ENCODE measurements at regions not wholly inside any gene's neighbourhood (a gene's known extent, or its start where the extent isn't known, plus 50 kb on each side); places are given as distances from the start of the nearest gene placed in this dataset.

GRCh38 chr3:166734734-166735133 is 645.4 kb downstream of the ZBBX start:
- no peak for TF ChIP-seq POLR2A (IDR thresholded peaks at IDR 0.05)
- no peak for TF ChIP-seq CTCF (IDR thresholded peaks at IDR 0.05)

Measured in breast epithelium (tissue), 3 donors.